Spleen (tissue), 7 donors: ENCODE measurements at regions not wholly inside any gene's neighbourhood (a gene's known extent, or its start where the extent isn't known, plus 50 kb on each side); places are given as distances from the start of the nearest gene placed in this dataset.
A peak's percentile ranks its signal among the peaks of the same experiment; 100 is the strongest.

Source experiments
- POLR2AphosphoS5 ChIP-seq, 3 donors: sonication (generic); formaldehyde crosslinking; IDR thresholded peaks; one replicate each; pipeline ENCODE4 v1.5.1; 2017; ENCODE audit warnings: antibody characterized with exemption in 3 of 3
- TF ChIP-seq, protein P1 (sequence below), 11 experiments: fragments of 200-600 bp in 7 of 11; fragments of 450-650 bp in 4 of 11; sonication (generic) in 4 of 11; IDR thresholded peaks in 8 of 11; conservative IDR thresholded peaks in 3 of 11; 1 replicate in 7 of 11; 2 replicates in 4 of 11; pipeline versions ENCODE4 v1.4.0 to v1.8.0; 2016 to 2021; ENCODE audit warnings: antibody characterized with exemption in 11 of 11, inconsistent platforms in 4 of 11, mild to moderate bottlenecking in 1 of 11
- donor health status: DM: no; HTN: no; CAD: no; lungs with moderate emphysema.
- donor health status: DM: no; HTN: no; CAD: no.
- donor health status: DM: no; HTN: no; CAD: no.

GRCh38 chr2:234366891-234367290, 130.0 kb downstream of the ARL4C start:
- TF ChIP-seq, protein P1, sequence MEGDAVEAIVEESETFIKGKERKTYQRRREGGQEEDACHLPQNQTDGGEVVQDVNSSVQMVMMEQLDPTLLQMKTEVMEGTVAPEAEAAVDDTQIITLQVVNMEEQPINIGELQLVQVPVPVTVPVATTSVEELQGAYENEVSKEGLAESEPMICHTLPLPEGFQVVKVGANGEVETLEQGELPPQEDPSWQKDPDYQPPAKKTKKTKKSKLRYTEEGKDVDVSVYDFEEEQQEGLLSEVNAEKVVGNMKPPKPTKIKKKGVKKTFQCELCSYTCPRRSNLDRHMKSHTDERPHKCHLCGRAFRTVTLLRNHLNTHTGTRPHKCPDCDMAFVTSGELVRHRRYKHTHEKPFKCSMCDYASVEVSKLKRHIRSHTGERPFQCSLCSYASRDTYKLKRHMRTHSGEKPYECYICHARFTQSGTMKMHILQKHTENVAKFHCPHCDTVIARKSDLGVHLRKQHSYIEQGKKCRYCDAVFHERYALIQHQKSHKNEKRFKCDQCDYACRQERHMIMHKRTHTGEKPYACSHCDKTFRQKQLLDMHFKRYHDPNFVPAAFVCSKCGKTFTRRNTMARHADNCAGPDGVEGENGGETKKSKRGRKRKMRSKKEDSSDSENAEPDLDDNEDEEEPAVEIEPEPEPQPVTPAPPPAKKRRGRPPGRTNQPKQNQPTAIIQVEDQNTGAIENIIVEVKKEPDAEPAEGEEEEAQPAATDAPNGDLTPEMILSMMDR (IDR thresholded peaks at IDR 0.05 in 8 of 11, conservative IDR thresholded peaks at IDR 0.05 in 3 of 11), result no peak
- peak in 1 of 3 donors; percentile 43 for TF ChIP-seq POLR2AphosphoS5 (IDR thresholded peaks at IDR 0.05)
